H1 (cell line): ENCODE measurements at regions not wholly inside any gene's neighbourhood (a gene's known extent, or its start where the extent isn't known, plus 50 kb on each side); places are given as distances from the start of the nearest gene placed in this dataset.

ENCODE experiments used
- POLR2AphosphoS5 ChIP-seq: IDR thresholded peaks from 2 replicates; pipeline ENCODE4 v1.6.1; 2011; ENCODE audit warnings: low read depth, low read length
- SP2 ChIP-seq: IDR thresholded peaks from 2 replicates; pipeline ENCODE4 v1.6.1; 2012; ENCODE audit warnings: mild to moderate bottlenecking, low read length, inconsistent platforms

- TF ChIP-seq POLR2AphosphoS5 (no peak), SP2 (no peak)
These were observed 73.3 kb upstream of the TAF1B start for GRCh38 chr2:9770006-9770307.
